Retina (tissue), 1 donor: ENCODE measurements at regions not wholly inside any gene's neighbourhood (a gene's known extent, or its start where the extent isn't known, plus 50 kb on each side); places are given as distances from the start of the nearest gene placed in this dataset.

ENCODE experiments used
- DNase-seq: peaks from one replicate; pipeline ENCODE4 v3.0.0-alpha.2; 2016

- no peak for DNase-seq
These were observed 61.6 kb upstream of the LAPTM5 start for GRCh38 chr1:30819244-30819571.

GRCh38 chr1:30818568-30819243, 61.1 kb upstream of the LAPTM5 start:
- DNase-seq: peak; percentile 10

- DNase-seq: no peak
These were observed 60.0 kb upstream of the LAPTM5 start for GRCh38 chr1:30817548-30817947.

- DNase-seq: no peak
These were observed 59.5 kb upstream of the LAPTM5 start for GRCh38 chr1:30817077-30817438.

GRCh38 chr1:30816211-30817076, 58.9 kb upstream of the LAPTM5 start:
- peak; percentile 92 for DNase-seq

- DNase-seq: peak; percentile 11
These were observed 58.0 kb upstream of the LAPTM5 start for GRCh38 chr1:30815556-30815955.

- DNase-seq: no peak
These were observed 56.7 kb upstream of the LAPTM5 start for GRCh38 chr1:30814292-30814691.

GRCh38 chr1:30812076-30812475, 54.5 kb upstream of the LAPTM5 start:
- DNase-seq: no peak

- DNase-seq: no peak
These were observed 53.6 kb upstream of the LAPTM5 start for GRCh38 chr1:30811187-30811586.

GRCh38 chr1:30810416-30811080, 53.0 kb upstream of the LAPTM5 start:
- DNase-seq: peak; percentile 57

GRCh38 chr1:30809514-30810263, 52.1 kb upstream of the LAPTM5 start:
- DNase-seq: peak; percentile 81

- DNase-seq: no peak
These were observed 50.6 kb upstream of the LAPTM5 start for GRCh38 chr1:30808067-30808662.

- no peak for DNase-seq
These were observed 49.9 kb upstream of the LAPTM5 start for GRCh38 chr1:30807318-30808066.
